NCI-H460 (cell line): ENCODE measurements at regions not wholly inside any gene's neighbourhood (a gene's known extent, or its start where the extent isn't known, plus 50 kb on each side); places are given as distances from the start of the nearest gene placed in this dataset.
"Not testable (repeated sequence)": the region's sequence is repeated elsewhere in the genome, so short reads cannot be mapped to it uniquely, and the experiment has no call there.

ENCODE experiments used
- DNase-seq: peaks from one replicate; pipeline ENCODE4 v3.0.0-alpha.2; 2016; ENCODE audit warnings: low read depth; ENCODE audit errors: extremely low read depth

GRCh38 chr12:94817695-94818075, 167.3 kb upstream of the TMCC3 start:
- no peak for DNase-seq

- DNase-seq, result not testable (repeated sequence)
Observed at GRCh38 chr12:94817201-94817600, 166.8 kb upstream of the TMCC3 start.

GRCh38 chr12:94816746-94817145, 166.4 kb upstream of the TMCC3 start:
- not testable (repeated sequence) for DNase-seq

- no peak for DNase-seq
Observed at GRCh38 chr12:94815958-94816357, 165.6 kb upstream of the TMCC3 start.

GRCh38 chr12:94815450-94815849, 165.1 kb upstream of the TMCC3 start:
- no peak for DNase-seq

GRCh38 chr12:94813314-94813713, 163.0 kb upstream of the TMCC3 start:
- no peak for DNase-seq

- no peak for DNase-seq
Observed at GRCh38 chr12:94812345-94812744, 162.0 kb upstream of the TMCC3 start.

- no peak for DNase-seq
Observed at GRCh38 chr12:94811611-94812010, 161.3 kb upstream of the TMCC3 start.

GRCh38 chr12:94807951-94808350, 157.6 kb upstream of the TMCC3 start:
- DNase-seq, result no peak

GRCh38 chr12:94806617-94807016, 156.3 kb upstream of the TMCC3 start:
- DNase-seq, result no peak

GRCh38 chr12:94805749-94806529, 155.6 kb upstream of the TMCC3 start:
- DNase-seq, result peak; percentile 7

GRCh38 chr12:94803939-94804338, 153.6 kb upstream of the TMCC3 start:
- no peak for DNase-seq

GRCh38 chr12:94802796-94803195, 152.4 kb upstream of the TMCC3 start:
- no peak for DNase-seq

GRCh38 chr12:94801745-94802144, 151.4 kb upstream of the TMCC3 start:
- no peak for DNase-seq

GRCh38 chr12:94799136-94799535, 148.8 kb upstream of the TMCC3 start:
- no peak for DNase-seq

- no peak for DNase-seq
Observed at GRCh38 chr12:94798113-94798512, 147.8 kb upstream of the TMCC3 start.

- DNase-seq, result no peak
Observed at GRCh38 chr12:94795520-94795919, 145.2 kb upstream of the TMCC3 start.

- no peak for DNase-seq
Observed at GRCh38 chr12:94795044-94795443, 144.7 kb upstream of the TMCC3 start.

GRCh38 chr12:94793191-94793595, 142.8 kb upstream of the TMCC3 start:
- no peak for DNase-seq

GRCh38 chr12:94792693-94793092, 142.3 kb upstream of the TMCC3 start:
- no peak for DNase-seq

- no peak for DNase-seq
Observed at GRCh38 chr12:94791933-94792332, 141.6 kb upstream of the TMCC3 start.

GRCh38 chr12:94790825-94791224, 140.5 kb upstream of the TMCC3 start:
- no peak for DNase-seq

GRCh38 chr12:94790370-94790769, 140.0 kb upstream of the TMCC3 start:
- no peak for DNase-seq
